ENCODE measurements at regions not wholly inside any gene's neighbourhood (a gene's known extent, or its start where the extent isn't known, plus 50 kb on each side); places are given as distances from the start of the nearest gene placed in this dataset.

DNA sequence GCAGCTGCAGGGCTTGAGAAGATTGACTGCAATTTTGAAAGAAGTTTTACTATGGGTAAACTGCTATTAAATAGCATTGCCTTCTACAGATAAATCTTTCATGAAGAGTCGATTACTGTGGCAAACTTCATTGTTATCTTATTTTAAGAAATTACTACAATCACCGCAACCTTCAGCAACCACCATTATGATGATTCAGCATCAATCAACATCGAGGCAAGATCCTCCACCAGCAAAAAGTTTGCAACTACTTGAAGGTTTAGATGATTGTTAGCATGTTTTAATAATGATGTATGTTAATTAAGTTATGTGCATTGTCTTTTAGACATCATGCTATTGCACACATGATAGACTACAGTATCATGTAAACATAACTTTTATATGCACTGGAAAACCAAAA, 1511.0 kb downstream of the FSTL5 start:
- no peaks in the 10 kb centered on the region for H3K27me3 ChIP-seq (ENCODE audit: low read depth, low read length)
- no peak overlapping the region for H3K27ac ChIP-seq (ENCODE audit: low read length)
- H3K4me3 ChIP-seq (ENCODE audit: low read length): no peak overlapping the region
- TF ChIP-seq CTCF (IDR thresholded peaks at IDR 0.05; ENCODE audit: low read depth, low read length) (no peak), EZH2phosphoT487 (IDR thresholded peaks at IDR 0.05; ENCODE audit: low read depth) (no peak)
- peaks cover 3% of the 10 kb centered on the region for H3K36me3 ChIP-seq (replicated peaks; ENCODE audit: low read depth, low read length)
- H3K9ac ChIP-seq (ENCODE audit: low read length): no peak overlapping the region
- no peaks in the 10 kb centered on the region for H3K79me2 ChIP-seq (ENCODE audit: low read length)
- H3K4me2 ChIP-seq (ENCODE audit: low read length): no peak overlapping the region
- H3K9me3 ChIP-seq (ENCODE audit: insufficient read depth, low read length): no peaks in the 10 kb centered on the region
- H4K20me1 ChIP-seq (ENCODE audit: insufficient read depth, low read length): no peaks in the 10 kb centered on the region
- no peak overlapping the region for H2AFZ ChIP-seq (ENCODE audit: low read depth, low read length)
- no peaks in the 10 kb centered on the region for H3K4me1 ChIP-seq (ENCODE audit: low read length)

DNA sequence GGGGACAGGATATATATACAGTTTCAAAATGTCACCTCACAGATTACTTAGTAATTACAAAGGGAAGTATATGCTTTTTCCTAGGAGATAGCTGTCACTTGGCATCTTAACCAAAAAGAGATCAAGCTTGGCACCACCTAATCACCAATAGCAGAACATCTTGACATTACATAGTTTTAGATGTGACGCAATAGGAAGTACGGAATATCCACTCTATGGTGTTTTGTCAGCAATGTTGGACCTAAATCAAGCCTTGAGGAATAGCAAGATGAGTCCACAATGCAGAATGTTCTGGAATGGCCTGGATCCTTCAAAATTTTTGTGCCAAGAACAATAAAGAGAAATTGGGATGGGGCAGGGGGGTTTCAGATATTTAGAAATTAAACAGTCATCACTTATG, 1488.2 kb downstream of the FSTL5 start:
- Histone ChIP-seq H4K20me1 (ENCODE audit: insufficient read depth, low read length) (no peaks in the 10 kb centered on the region), H3K36me3 (replicated peaks; ENCODE audit: low read depth, low read length) (no peaks in the 10 kb centered on the region), H3K27ac (ENCODE audit: low read length) (no peak overlapping the region), H3K79me2 (ENCODE audit: low read length) (no peaks in the 10 kb centered on the region), H3K9me3 (ENCODE audit: insufficient read depth, low read length) (no peaks in the 10 kb centered on the region), H3K27me3 (ENCODE audit: low read depth, low read length) (no peaks in the 10 kb centered on the region), H2AFZ (ENCODE audit: low read depth, low read length) (no peak overlapping the region), H3K4me3 (ENCODE audit: low read length) (no peak overlapping the region), H3K4me1 (ENCODE audit: low read length) (no peaks in the 10 kb centered on the region), H3K9ac (ENCODE audit: low read length) (no peak overlapping the region), H3K4me2 (ENCODE audit: low read length) (no peak overlapping the region)
- TF ChIP-seq CTCF (IDR thresholded peaks at IDR 0.05; ENCODE audit: low read depth, low read length) (no peak), EZH2phosphoT487 (IDR thresholded peaks at IDR 0.05; ENCODE audit: low read depth) (no peak)

- H3K9me3 ChIP-seq (ENCODE audit: insufficient read depth, low read length): no peaks in the 10 kb centered on the region
- H3K27me3 ChIP-seq (ENCODE audit: low read depth, low read length): no peaks in the 10 kb centered on the region
- H3K9ac ChIP-seq (ENCODE audit: low read length): no peak overlapping the region
- no peak for TF ChIP-seq EZH2phosphoT487 (IDR thresholded peaks at IDR 0.05; ENCODE audit: low read depth)
- no peak for TF ChIP-seq CTCF (IDR thresholded peaks at IDR 0.05; ENCODE audit: low read depth, low read length)
- no peaks in the 10 kb centered on the region for H3K4me1 ChIP-seq (ENCODE audit: low read length)
- no peak overlapping the region for H3K4me3 ChIP-seq (ENCODE audit: low read length)
- H3K79me2 ChIP-seq (ENCODE audit: low read length): no peaks in the 10 kb centered on the region
- H3K27ac ChIP-seq (ENCODE audit: low read length): no peak overlapping the region
- H3K36me3 ChIP-seq (replicated peaks; ENCODE audit: low read depth, low read length): no peaks in the 10 kb centered on the region
- H2AFZ ChIP-seq (ENCODE audit: low read depth, low read length): no peak overlapping the region
- H3K4me2 ChIP-seq (ENCODE audit: low read length): no peak overlapping the region
- no peaks in the 10 kb centered on the region for H4K20me1 ChIP-seq (ENCODE audit: insufficient read depth, low read length)
Observed at GRCh38 chr4:160685729-160686128, 1478.1 kb downstream of the FSTL5 start.

- no peak for TF ChIP-seq EZH2phosphoT487 (IDR thresholded peaks at IDR 0.05; ENCODE audit: low read depth)
- no peak for TF ChIP-seq CTCF (IDR thresholded peaks at IDR 0.05; ENCODE audit: low read depth, low read length)
- no peaks in the 10 kb centered on the region for H3K27me3 ChIP-seq (ENCODE audit: low read depth, low read length)
- H3K4me1 ChIP-seq (ENCODE audit: low read length): no peaks in the 10 kb centered on the region
- H3K9ac ChIP-seq (ENCODE audit: low read length): no peak overlapping the region
- no peaks in the 10 kb centered on the region for H3K36me3 ChIP-seq (replicated peaks; ENCODE audit: low read depth, low read length)
- H3K4me2 ChIP-seq (ENCODE audit: low read length): no peak overlapping the region
- H3K79me2 ChIP-seq (ENCODE audit: low read length): no peaks in the 10 kb centered on the region
- H4K20me1 ChIP-seq (ENCODE audit: insufficient read depth, low read length): no peaks in the 10 kb centered on the region
- no peak overlapping the region for H2AFZ ChIP-seq (ENCODE audit: low read depth, low read length)
- H3K27ac ChIP-seq (ENCODE audit: low read length): no peak overlapping the region
- no peak overlapping the region for H3K4me3 ChIP-seq (ENCODE audit: low read length)
- H3K9me3 ChIP-seq (ENCODE audit: insufficient read depth, low read length): no peaks in the 10 kb centered on the region
Observed at GRCh38 chr4:160701671-160702070, 1462.1 kb downstream of the FSTL5 start.

Data from OCI-LY3 (cell line).